HG02763 (cell line): ENCODE measurements at regions not wholly inside any gene's neighbourhood (a gene's known extent, or its start where the extent isn't known, plus 50 kb on each side); places are given as distances from the start of the nearest gene placed in this dataset.

Source experiments
- ATAC-seq: cut with Tn5 transposase; IDR thresholded peaks from one replicate; pipeline ENCODE4 v1.9.1; 2021; ENCODE audit warnings: mild to moderate bottlenecking, moderate library complexity; ENCODE audit not compliant: unreplicated experiment

- no peak for ATAC-seq
Observed at GRCh38 chr10:24104895-24105294, 104.0 kb upstream of the KIAA1217 start.

DNA sequence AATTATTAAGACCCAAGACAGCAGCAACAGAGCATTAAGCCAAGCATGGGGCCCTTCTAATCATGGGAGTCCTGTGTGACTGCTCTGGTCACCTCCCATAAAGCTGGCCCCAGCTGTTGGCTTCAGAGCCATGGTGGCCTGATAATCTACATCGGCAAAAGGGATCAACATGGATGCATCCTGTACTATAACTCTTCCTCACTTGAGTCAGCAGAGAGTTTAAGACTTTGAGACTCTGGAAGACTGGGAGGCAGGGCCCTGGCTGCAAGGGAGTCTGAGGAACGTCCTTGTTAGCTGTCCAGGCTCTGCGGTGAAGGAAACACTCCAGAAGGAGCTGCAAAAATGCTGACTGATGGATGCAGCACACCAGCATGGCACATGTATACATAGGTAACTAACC is 95.0 kb upstream of the KIAA1217 start:
- ATAC-seq, result no peak

DNA sequence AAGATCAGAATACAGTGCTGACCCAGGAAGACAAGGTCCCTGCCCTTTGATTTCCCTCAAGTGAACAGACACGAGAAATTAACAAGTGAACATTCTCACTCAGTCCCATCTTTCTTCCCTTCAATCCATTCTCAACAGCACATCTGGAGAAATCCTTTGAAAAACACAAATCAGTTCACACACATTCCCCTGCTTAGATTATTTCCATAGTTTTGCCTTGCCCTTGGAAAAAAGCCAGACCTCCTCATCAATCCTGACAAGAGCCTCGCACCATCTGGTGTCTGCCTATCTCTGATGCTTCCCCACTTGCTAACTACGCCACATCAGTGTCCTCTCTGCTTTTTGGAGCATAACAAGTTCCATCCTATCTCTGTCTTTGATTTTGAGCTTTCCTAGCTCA is 94.4 kb upstream of the KIAA1217 start:
- no peak for ATAC-seq

GRCh38 chr10:24115403-24115802 is 93.5 kb upstream of the KIAA1217 start:
- ATAC-seq, result no peak

- no peak for ATAC-seq
Observed at GRCh38 chr10:24118246-24118645, 90.7 kb upstream of the KIAA1217 start.

GRCh38 chr10:24119896-24120295 is 89.0 kb upstream of the KIAA1217 start:
- ATAC-seq, result no peak

DNA sequence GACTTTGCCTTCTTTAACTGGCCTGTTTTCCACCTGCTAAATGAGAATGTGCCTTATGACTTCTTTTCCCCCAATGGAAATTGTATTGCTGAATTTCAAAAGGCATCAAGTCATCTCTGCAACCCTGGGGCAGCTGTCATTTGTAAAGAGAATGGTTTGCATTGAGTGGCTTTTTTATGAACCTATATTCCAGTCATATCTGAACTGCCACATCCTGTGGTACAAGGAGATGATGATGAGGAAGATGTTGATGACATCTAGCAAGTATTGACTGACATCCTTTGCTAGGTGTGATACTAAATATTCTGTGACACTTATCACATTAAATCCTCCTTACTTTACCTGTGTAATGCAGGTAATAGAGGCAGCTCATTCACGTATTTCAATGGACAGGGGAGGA is 88.3 kb upstream of the KIAA1217 start:
- no peak for ATAC-seq

DNA sequence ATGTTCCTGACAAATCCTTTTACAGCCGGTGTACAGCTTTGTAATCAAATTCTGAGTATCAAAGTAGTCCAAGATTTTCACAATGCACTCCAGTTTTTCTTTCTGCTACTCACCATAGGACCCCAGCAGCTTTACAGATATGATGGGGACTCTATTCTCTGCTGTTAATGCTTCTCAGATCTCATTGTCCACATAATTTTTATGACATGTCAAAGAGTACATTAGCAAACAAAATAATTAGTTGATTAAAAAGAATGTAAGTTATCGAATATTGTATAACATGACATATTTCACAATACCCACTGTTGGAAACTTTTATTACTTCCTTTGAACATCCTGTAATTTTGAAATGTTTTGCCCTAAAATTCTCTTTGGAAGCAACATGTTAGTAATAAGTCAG is 81.4 kb upstream of the KIAA1217 start:
- ATAC-seq, result no peak

- no peak for ATAC-seq
Observed at GRCh38 chr10:24128066-24128730, 80.7 kb upstream of the KIAA1217 start.

DNA sequence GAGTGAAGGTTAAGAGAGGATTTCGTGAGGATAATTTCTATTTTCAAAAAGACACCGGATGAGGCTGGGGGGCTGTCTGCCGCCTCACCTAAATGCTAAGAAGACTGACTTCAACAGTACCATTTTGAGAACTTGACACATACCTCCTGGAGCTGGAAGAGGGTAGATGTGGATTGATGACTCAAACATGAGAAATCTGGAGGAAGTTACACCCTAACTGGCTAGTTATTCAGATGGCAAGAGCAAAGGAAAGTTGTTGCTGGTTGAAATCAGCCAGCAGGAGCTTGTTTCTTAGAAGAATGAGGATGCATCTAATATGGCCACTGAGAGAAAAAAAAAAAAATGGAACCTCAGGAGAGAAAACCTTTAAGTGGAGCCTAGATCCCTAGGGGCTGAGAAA is 76.2 kb upstream of the KIAA1217 start:
- no peak for ATAC-seq

GRCh38 chr10:24133835-24134234 is 75.1 kb upstream of the KIAA1217 start:
- ATAC-seq, result no peak

GRCh38 chr10:24136070-24136469 is 72.9 kb upstream of the KIAA1217 start:
- no peak for ATAC-seq

DNA sequence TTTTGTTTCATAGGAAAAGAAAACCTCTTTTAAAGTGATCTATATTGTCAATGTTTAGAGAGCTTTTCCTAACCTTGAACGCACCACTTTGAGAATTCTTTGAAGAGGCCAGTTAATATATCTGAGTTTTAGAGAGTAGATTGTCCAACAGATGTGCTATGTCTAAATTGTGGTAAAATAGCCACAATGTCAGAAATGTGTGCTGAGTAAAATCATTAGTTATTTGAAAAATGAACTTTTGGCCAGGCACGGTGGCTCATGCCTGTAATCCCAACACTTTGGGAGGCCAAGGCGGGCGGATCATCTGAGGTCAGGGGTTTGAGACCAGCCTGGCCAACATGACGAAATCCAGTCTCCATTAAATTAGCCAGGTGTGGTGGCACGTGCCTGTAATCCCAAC is 61.6 kb upstream of the KIAA1217 start:
- ATAC-seq, result no peak

- no peak for ATAC-seq
Observed at GRCh38 chr10:24149640-24150039, 59.3 kb upstream of the KIAA1217 start.

- ATAC-seq, result no peak
Observed at GRCh38 chr10:24150853-24151252, 58.1 kb upstream of the KIAA1217 start.

DNA sequence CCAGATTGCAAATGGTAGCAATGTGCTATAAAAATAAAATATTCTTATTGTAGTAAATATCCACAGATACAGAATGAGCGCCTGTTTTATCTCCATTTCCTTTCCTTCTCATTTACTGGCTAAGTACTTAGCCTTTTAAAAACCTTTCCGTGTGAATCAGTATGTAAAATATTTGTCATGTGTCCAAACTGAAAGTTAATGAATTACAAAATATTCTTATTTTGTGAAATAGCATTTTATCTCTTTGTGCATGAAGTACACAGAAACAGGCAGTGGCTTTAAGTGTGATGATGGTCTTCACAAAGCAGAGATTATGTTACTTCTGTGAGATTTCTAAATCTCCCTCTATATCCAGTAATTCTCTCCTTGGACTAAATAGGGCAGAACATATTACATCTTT is 56.7 kb upstream of the KIAA1217 start:
- no peak for ATAC-seq

DNA sequence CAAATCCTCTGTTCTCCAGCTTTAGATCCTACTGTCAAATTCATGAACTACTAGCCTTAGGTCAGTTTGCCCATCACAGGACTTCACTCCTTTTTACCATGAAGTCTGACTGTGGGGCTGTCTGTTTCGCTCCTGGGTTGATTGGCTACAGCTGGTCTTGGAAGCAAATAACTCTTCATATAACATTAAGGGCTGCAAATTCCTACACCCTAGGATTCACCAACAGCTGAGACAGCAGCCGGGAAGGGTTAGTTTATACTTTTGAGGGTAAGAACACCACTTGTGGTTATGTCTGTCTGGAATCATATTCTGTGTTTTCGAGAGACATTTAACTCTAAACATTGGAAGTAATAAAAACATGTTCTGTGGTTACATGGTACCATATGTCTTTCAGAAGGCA is 55.9 kb upstream of the KIAA1217 start:
- no peak for ATAC-seq

DNA sequence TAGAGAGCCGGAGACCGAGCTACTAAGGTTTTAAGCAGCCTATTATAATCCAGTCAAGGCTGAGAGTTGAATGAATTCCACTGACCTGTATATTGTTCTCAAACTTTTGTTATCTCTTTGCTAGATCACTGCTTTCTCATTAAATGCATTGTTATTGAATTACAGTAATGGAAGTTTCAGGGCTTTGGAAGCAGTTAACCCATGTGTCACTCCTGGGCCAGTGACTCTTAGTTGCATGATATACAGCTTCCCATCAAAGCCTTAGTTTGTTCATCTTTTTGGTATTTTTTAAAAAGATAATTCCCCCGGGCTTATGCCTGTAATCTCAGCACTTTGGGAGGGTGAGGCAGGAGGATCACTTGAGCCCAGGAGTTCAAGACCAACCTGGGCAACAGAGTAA is 55.4 kb upstream of the KIAA1217 start:
- no peak for ATAC-seq

- no peak for ATAC-seq
Observed at GRCh38 chr10:24156686-24157085, 52.3 kb upstream of the KIAA1217 start.

DNA sequence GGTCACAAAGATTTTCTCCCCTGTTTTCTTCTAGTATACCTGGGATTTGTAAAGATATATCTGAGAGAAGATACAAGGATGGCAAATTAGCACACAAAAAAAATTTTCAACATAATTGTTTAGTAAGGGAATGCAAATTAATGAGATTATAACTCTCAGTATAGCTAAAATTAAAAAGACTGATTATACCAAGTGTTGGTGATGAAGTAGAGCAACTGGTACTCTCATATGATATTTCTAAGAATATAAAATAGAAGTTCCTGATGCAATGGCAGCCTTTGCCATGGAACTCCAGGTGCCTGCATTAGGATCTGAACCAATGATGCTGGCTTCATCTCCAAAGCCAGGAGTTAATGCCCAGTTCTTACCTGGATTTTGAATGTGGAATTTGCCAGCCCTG is 51.4 kb upstream of the KIAA1217 start:
- ATAC-seq, result no peak
